ENCODE measurements at regions not wholly inside any gene's neighbourhood (a gene's known extent, or its start where the extent isn't known, plus 50 kb on each side); places are given as distances from the start of the nearest gene placed in this dataset.

GRCh38 chr18:51480407-51481261 lies 283.2 kb upstream of the MEX3C start:
- no peak overlapping the region for H3K27ac ChIP-seq
- DNase-seq (ENCODE audit: low spot score in 2 of 2) = no peak
- H3K9me3 ChIP-seq = no peaks in the 10 kb centered on the region
- H3K4me3 ChIP-seq = no peak overlapping the region
- intact Hi-C loops (cut with DNase I) = no loop called here
- no peak for TF ChIP-seq CTCF (IDR thresholded peaks at IDR 0.05)
- no peaks in the 10 kb centered on the region for H3K4me1 ChIP-seq
- H3K27me3 ChIP-seq = no peaks in the 10 kb centered on the region
- H3K36me3 ChIP-seq = no peaks in the 10 kb centered on the region

DNA sequence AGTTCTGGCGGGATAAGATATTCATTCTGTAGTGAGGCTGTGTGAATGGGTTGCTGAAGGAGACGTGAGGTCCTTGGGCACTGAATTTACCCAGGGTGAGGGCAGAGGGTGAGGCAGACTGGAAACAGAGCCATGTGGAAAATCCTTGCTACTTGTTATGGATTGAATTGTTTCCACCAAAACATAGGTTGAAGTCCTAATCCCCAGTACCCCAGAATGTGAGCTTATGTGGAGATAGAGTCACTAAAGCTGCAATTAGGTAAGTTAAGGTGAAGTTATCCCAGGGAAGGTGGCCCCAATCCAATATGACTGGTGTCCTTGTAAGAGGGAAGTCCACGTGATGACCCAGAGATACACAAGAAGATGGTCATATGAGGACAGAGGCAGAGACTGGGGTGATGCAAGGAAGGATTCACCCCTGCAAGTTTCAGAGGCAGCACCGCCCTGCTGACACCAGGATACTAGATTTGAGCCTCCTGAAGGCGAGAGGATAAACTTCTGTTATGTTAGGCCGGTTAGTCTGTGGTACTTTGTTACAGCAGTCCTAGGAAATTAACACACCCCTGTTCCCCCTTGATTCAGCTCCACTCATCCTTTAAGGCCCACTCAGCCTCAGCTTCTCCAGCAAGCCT lies 289.4 kb upstream of the MEX3C start:
- TF ChIP-seq CTCF (IDR thresholded peaks at IDR 0.05) = no peak

GRCh38 chr18:51490417-51490816 lies 292.9 kb upstream of the MEX3C start:
- H3K36me3 ChIP-seq = no peaks in the 10 kb centered on the region
- H3K27me3 ChIP-seq = no peaks in the 10 kb centered on the region

More for the DNA sequence above, 289.4 kb upstream of the MEX3C start:
- H3K27ac ChIP-seq = no peak overlapping the region
- H3K9me3 ChIP-seq = no peaks in the 10 kb centered on the region
- no peaks in the 10 kb centered on the region for H3K27me3 ChIP-seq
- no peaks in the 10 kb centered on the region for H3K36me3 ChIP-seq
- DNase-seq (ENCODE audit: low spot score in 2 of 2) = no peak
- no peak overlapping the region for H3K4me3 ChIP-seq
- H3K4me1 ChIP-seq = no peaks in the 10 kb centered on the region
- intact Hi-C loops (cut with DNase I) = no loop called here

DNA sequence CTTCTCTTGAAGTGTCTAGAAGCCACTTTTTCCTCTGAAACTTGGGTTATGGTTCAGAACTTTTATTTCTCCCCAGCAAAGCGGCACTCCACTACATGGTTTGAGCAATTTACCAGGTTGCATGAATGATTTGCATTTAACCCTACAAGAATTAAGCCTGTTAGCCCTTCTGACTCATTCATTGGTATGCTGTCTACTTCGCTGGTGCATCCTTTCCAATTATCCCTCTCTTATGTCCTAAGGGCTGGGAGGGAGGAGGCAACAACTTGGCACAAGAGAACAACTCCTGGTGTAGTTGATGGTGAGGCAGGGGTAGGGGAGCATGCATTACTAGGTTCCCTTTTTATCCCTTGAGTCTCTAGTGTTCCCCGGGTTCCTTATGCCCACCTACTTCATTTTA lies 293.4 kb upstream of the MEX3C start:
- Histone ChIP-seq H3K27me3 (no peaks in the 10 kb centered on the region), H3K4me3 (no peak overlapping the region), H3K27ac (no peak overlapping the region), H3K9me3 (no peaks in the 10 kb centered on the region), H3K4me1 (no peaks in the 10 kb centered on the region), H3K36me3 (no peaks in the 10 kb centered on the region)
- intact Hi-C loops (cut with DNase I) = no loop called here
- no peak for DNase-seq (ENCODE audit: low spot score in 2 of 2)
- TF ChIP-seq CTCF (IDR thresholded peaks at IDR 0.05) = no peak

More at GRCh38 chr18:51490417-51490816, 292.9 kb upstream of the MEX3C start:
- Histone ChIP-seq H3K27ac (no peak overlapping the region), H3K9me3 (no peaks in the 10 kb centered on the region), H3K4me1 (no peaks in the 10 kb centered on the region), H3K4me3 (no peak overlapping the region)
- DNase-seq (ENCODE audit: low spot score in 2 of 2) = no peak
- no peak for TF ChIP-seq CTCF (IDR thresholded peaks at IDR 0.05)
- intact Hi-C loops (cut with DNase I) = no loop called here

DNA sequence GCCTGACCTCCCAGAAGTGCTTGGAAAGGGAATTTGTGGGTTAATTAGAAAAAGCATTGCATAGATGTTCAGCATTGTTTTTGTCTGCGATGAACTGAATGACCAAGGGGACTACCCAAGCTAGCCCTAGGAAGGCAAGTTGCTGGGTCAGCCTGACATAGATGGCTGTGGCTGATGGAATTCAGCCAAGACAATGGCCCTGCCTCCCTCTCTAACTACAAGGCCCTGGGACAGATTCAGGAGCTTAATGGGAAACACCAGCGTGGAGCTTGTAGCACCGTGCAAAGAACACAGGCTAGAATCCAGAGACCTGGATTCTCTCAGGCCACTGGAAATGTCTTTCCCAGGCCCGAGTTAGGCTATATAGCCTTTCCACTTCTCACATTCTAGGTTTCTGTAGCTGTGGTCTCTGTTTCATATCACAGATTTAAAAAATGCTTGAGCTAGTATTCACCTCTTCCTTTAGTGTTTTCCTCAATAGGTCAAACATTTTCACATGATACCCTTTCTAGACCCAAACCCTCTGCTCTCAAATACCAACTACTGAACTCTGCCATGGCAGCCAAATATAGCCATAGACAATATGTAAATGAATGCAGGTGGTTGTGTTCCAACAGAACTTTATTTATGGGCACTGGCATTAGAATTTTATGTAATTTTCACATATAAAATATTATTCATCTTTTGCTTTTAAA lies 294.3 kb upstream of the MEX3C start:
- intact Hi-C loops (cut with DNase I) = no loop called here
- Histone ChIP-seq H3K27ac (no peak overlapping the region), H3K4me3 (no peak overlapping the region), H3K36me3 (no peaks in the 10 kb centered on the region), H3K9me3 (no peaks in the 10 kb centered on the region), H3K4me1 (no peaks in the 10 kb centered on the region), H3K27me3 (no peaks in the 10 kb centered on the region)
- no peak for DNase-seq (ENCODE audit: low spot score in 2 of 2)
- no peak for TF ChIP-seq CTCF (IDR thresholded peaks at IDR 0.05)

Data from ascending aorta (tissue), 2 donors.